ENCODE measurements at regions not wholly inside any gene's neighbourhood (a gene's known extent, or its start where the extent isn't known, plus 50 kb on each side); places are given as distances from the start of the nearest gene placed in this dataset.

GRCh38 chr6:115592025-115592424, 468.7 kb downstream of the FRK start:
- no peak for TF ChIP-seq CTCF (conservative IDR thresholded peaks at IDR 0.05; ENCODE audit: low read depth in 2 of 2)
- no peak for TF ChIP-seq EZH2 (IDR thresholded peaks at IDR 0.05; ENCODE audit: low read depth, unreplicated experiment)
- no peak for TF ChIP-seq JUNB (IDR thresholded peaks at IDR 0.05; ENCODE audit: unreplicated experiment)
- TF ChIP-seq REST (IDR thresholded peaks at IDR 0.05; ENCODE audit: unreplicated experiment), result no peak
- no peak for TF ChIP-seq EZH2phosphoT487 (IDR thresholded peaks at IDR 0.05; ENCODE audit: unreplicated experiment)
- no peak for TF ChIP-seq ZNF114 (CRISPR knock-in tag; IDR thresholded peaks at IDR 0.05)
- no peak for TF ChIP-seq POLR2AphosphoS5 (IDR thresholded peaks at IDR 0.05; ENCODE audit: low read depth)
- no peak for TF ChIP-seq ZNF331 (CRISPR knock-in tag; IDR thresholded peaks at IDR 0.05; ENCODE audit: low read depth)
- no peak for TF ChIP-seq CREB1 (CRISPR knock-in tag; IDR thresholded peaks at IDR 0.05; ENCODE audit: low read depth)

Data from GM23338 (cell line).